Endodermal cell (in vitro differentiated cells): ENCODE measurements at regions not wholly inside any gene's neighbourhood (a gene's known extent, or its start where the extent isn't known, plus 50 kb on each side); places are given as distances from the start of the nearest gene placed in this dataset.

Experiments
- DNase-seq: peaks from one replicate; pipeline ENCODE4 v3.0.0-alpha.2; 2017
- H3K27ac ChIP-seq: 2 replicates; pipeline ENCODE4 v1.5.1; 2013; ENCODE audit warnings: mild to moderate bottlenecking, low read depth, low read length, moderate library complexity
- H3K27me3 ChIP-seq: 2 replicates; pipeline ENCODE4 v1.6.1; 2013; ENCODE audit warnings: mild to moderate bottlenecking, low read length, moderate library complexity; ENCODE audit not compliant: insufficient read depth, control insufficient read depth, poor library complexity, severe bottlenecking
- H3K36me3 ChIP-seq: 2 replicates; pipeline ENCODE4 v1.7.0; 2013; ENCODE audit warnings: mild to moderate bottlenecking, low read length, moderate library complexity; ENCODE audit not compliant: control insufficient read depth, insufficient read depth
- H3K4me1 ChIP-seq: one replicate; pipeline ENCODE4 v1.7.0; 2013; ENCODE audit warnings: low read length; ENCODE audit not compliant: control insufficient read depth, insufficient read depth
- H3K4me3 ChIP-seq: 2 replicates; pipeline ENCODE4 v1.5.1; 2013; ENCODE audit warnings: mild to moderate bottlenecking, low read length, moderate library complexity
- H3K9ac ChIP-seq: 2 replicates; pipeline ENCODE4 v1.6.1; 2013; ENCODE audit warnings: mild to moderate bottlenecking, low read length, moderate library complexity; ENCODE audit not compliant: poor library complexity, severe bottlenecking; ENCODE audit errors: extremely low read depth
- H3K9me3 ChIP-seq: 2 replicates; pipeline ENCODE4 v1.6.1; 2013; ENCODE audit warnings: mild to moderate bottlenecking, low read length, moderate library complexity; ENCODE audit not compliant: control insufficient read depth
- H3K27ac Mint-ChIP-seq: 2 replicates; pipeline ENCODE4 v1.8.0; 2020; ENCODE audit warnings: mixed read lengths
- H3K27me3 Mint-ChIP-seq: 2 replicates; pipeline ENCODE4 v1.8.0; 2021; ENCODE audit warnings: mild to moderate bottlenecking, mixed read lengths; ENCODE audit not compliant: insufficient read depth
- H3K36me3 Mint-ChIP-seq: 2 replicates; pipeline ENCODE4 v1.8.0; 2020; ENCODE audit warnings: low read depth, mixed read lengths
- H3K4me1 Mint-ChIP-seq: 2 replicates; pipeline ENCODE4 v1.8.0; 2020; ENCODE audit warnings: mixed read lengths
- H3K4me3 Mint-ChIP-seq: 2 replicates; pipeline ENCODE4 v1.8.0; 2020; ENCODE audit warnings: mild to moderate bottlenecking, moderate library complexity, mixed read lengths
- H3K9me3 Mint-ChIP-seq: 2 replicates; pipeline ENCODE4 v1.8.0; 2020; ENCODE audit warnings: mild to moderate bottlenecking, mixed read lengths
- CTCF ChIP-seq: fragments of 200-600 bp; sonication (generic); conservative IDR thresholded peaks from 2 replicates; pipeline ENCODE4 v1.5.0; 2021; ENCODE audit warnings: antibody characterized with exemption, mild to moderate bottlenecking
- WGBS, 2 experiments: methylation state at CpG; one replicate each; pipeline versions ENCODE4 v1.1.5 to v1.1.7; 2013; ENCODE audit warnings: missing lambda C conversion rate in 2 of 2, mixed read lengths in 1 of 2; ENCODE audit not compliant: insufficient coverage in 1 of 2, insufficient read length in 1 of 2; 5-methylcytosine and 5-hydroxymethylcytosine counted together

- Mint-ChIP-seq H3K27me3 (no peaks in the 10 kb centered on the region), H3K36me3 (no peaks in the 10 kb centered on the region), H3K27ac (no peak overlapping the region), H3K4me1 (peaks cover 20% of the 10 kb centered on the region), H3K9me3 (no peaks in the 10 kb centered on the region), H3K4me3 (no peak overlapping the region)
- H3K27me3 ChIP-seq = no peaks in the 10 kb centered on the region
- 86 to 91% methylated on average over 7 to 16 of the region's 16 CpGs for WGBS, 2 experiments
- H3K27ac ChIP-seq = no peak overlapping the region
- no peak overlapping the region for H3K4me3 ChIP-seq
- no peak for DNase-seq
- H3K9ac ChIP-seq = no peak overlapping the region
- no peaks in the 10 kb centered on the region for H3K4me1 ChIP-seq
- H3K36me3 ChIP-seq = no peaks in the 10 kb centered on the region
- no peak for TF ChIP-seq CTCF
- H3K9me3 ChIP-seq = peaks cover 7% of the 10 kb centered on the region
These were observed 225.8 kb upstream of the HS6ST1 start for GRCh38 chr2:128544321-128545037.

GRCh38 chr2:128545085-128545484 is 226.4 kb upstream of the HS6ST1 start:
- DNase-seq = no peak
- Histone ChIP-seq H3K4me3 (no peak overlapping the region), H3K36me3 (no peaks in the 10 kb centered on the region), H3K9me3 (peaks cover 7% of the 10 kb centered on the region), H3K4me1 (no peaks in the 10 kb centered on the region), H3K9ac (no peak overlapping the region), H3K27me3 (no peaks in the 10 kb centered on the region), H3K27ac (no peak overlapping the region)
- Mint-ChIP-seq H3K27me3 (no peaks in the 10 kb centered on the region), H3K27ac (no peak overlapping the region), H3K4me3 (no peak overlapping the region), H3K36me3 (no peaks in the 10 kb centered on the region), H3K4me1 (peaks cover 22% of the 10 kb centered on the region), H3K9me3 (no peaks in the 10 kb centered on the region)
- 92 to 98% methylated on average over 4 to 5 of the region's 5 CpGs for WGBS, 2 experiments
- no peak for TF ChIP-seq CTCF

GRCh38 chr2:128545829-128546228 is 227.2 kb upstream of the HS6ST1 start:
- no peaks in the 10 kb centered on the region for H3K4me1 ChIP-seq
- Mint-ChIP-seq H3K4me3 (no peak overlapping the region), H3K27me3 (no peaks in the 10 kb centered on the region), H3K36me3 (no peaks in the 10 kb centered on the region), H3K4me1 (peaks cover 22% of the 10 kb centered on the region), H3K27ac (no peak overlapping the region), H3K9me3 (no peaks in the 10 kb centered on the region)
- no peak overlapping the region for H3K9ac ChIP-seq
- no peaks in the 10 kb centered on the region for H3K36me3 ChIP-seq
- H3K9me3 ChIP-seq = peaks cover under 1% of the 10 kb centered on the region
- no peak for DNase-seq
- H3K27me3 ChIP-seq = no peaks in the 10 kb centered on the region
- TF ChIP-seq CTCF = no peak
- 90 to 93% methylated on average over 3 to 7 of the region's 7 CpGs for whole genome bisulfite sequencing, 2 experiments
- H3K27ac ChIP-seq = no peak overlapping the region
- no peak overlapping the region for H3K4me3 ChIP-seq
